Endothelial cell (in vitro differentiated cells): ENCODE measurements at regions not wholly inside any gene's neighbourhood (a gene's known extent, or its start where the extent isn't known, plus 50 kb on each side); places are given as distances from the start of the nearest gene placed in this dataset.

Experiments used
- DNase-seq: peaks from one replicate; pipeline ENCODE4 v3.0.0; 2021; ENCODE audit warnings: low spot score
- H3K27ac Mint-ChIP-seq: one replicate; pipeline ENCODE4 v1.8.0; 2021; ENCODE audit warnings: mixed read lengths, inconsistent platforms; ENCODE audit not compliant: unreplicated experiment
- H3K27me3 Mint-ChIP-seq: one replicate; pipeline ENCODE4 v1.8.0; 2021; ENCODE audit warnings: mild to moderate bottlenecking, moderate library complexity, mixed read lengths, inconsistent platforms; ENCODE audit not compliant: unreplicated experiment
- H3K36me3 Mint-ChIP-seq: one replicate; pipeline ENCODE4 v1.8.0; 2021; ENCODE audit warnings: mild to moderate bottlenecking, low read depth, mixed read lengths, inconsistent platforms; ENCODE audit not compliant: unreplicated experiment
- H3K4me1 Mint-ChIP-seq: one replicate; pipeline ENCODE4 v1.8.0; 2021; ENCODE audit warnings: mild to moderate bottlenecking, mixed read lengths, inconsistent platforms; ENCODE audit not compliant: unreplicated experiment
- H3K4me3 Mint-ChIP-seq: one replicate; pipeline ENCODE4 v1.8.0; 2021; ENCODE audit warnings: mild to moderate bottlenecking, mixed read lengths, inconsistent platforms; ENCODE audit not compliant: unreplicated experiment
- H3K9me3 Mint-ChIP-seq: one replicate; pipeline ENCODE4 v1.8.0; 2021; ENCODE audit warnings: mixed read lengths, inconsistent platforms; ENCODE audit not compliant: unreplicated experiment
- CTCF ChIP-seq: fragments of 200-600 bp; sonication (generic); IDR thresholded peaks from one replicate; pipeline ENCODE4 v1.5.0; 2021; ENCODE audit warnings: antibody characterized with exemption; ENCODE audit not compliant: unreplicated experiment

DNA sequence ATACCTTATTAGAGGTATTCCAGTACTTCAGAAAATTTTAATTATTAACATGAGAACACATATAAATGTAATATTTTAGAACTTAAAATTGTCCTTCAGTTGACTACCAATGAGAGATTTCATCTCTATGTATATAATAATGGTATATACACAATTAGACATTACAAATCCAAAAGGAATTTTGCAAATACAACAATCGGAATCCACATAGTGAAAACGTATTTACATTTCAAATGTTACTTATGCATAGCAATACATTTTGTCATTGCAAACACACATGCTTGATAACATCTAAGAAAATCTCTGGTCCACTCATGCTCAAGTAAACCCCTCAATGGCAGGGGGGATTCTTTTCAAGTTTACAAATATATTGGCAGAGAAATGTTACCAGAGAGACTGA lies 2345.2 kb downstream of the PCDH9 start:
- TF ChIP-seq CTCF = no peak
- no peaks in the 10 kb centered on the region for H3K4me1 Mint-ChIP-seq
- H3K27ac Mint-ChIP-seq = no peak overlapping the region
- no peaks in the 10 kb centered on the region for H3K36me3 Mint-ChIP-seq
- no peak for DNase-seq
- H3K27me3 Mint-ChIP-seq = no peaks in the 10 kb centered on the region
- H3K4me3 Mint-ChIP-seq = no peak overlapping the region
- no peaks in the 10 kb centered on the region for H3K9me3 Mint-ChIP-seq

- Mint-ChIP-seq H3K4me3 (no peak overlapping the region), H3K27ac (no peak overlapping the region), H3K27me3 (no peaks in the 10 kb centered on the region), H3K4me1 (peaks cover 3% of the 10 kb centered on the region), H3K36me3 (peaks cover 2% of the 10 kb centered on the region), H3K9me3 (no peaks in the 10 kb centered on the region)
- no peak for DNase-seq
- TF ChIP-seq CTCF = no peak
These were observed 2353.0 kb downstream of the PCDH9 start for GRCh38 chr13:64877176-64877575.

- TF ChIP-seq CTCF = no peak
- peaks cover 11% of the 10 kb centered on the region for H3K4me1 Mint-ChIP-seq
- no peak for DNase-seq
- no peaks in the 10 kb centered on the region for H3K27me3 Mint-ChIP-seq
- peaks cover 5% of the 10 kb centered on the region for H3K36me3 Mint-ChIP-seq
- H3K9me3 Mint-ChIP-seq = no peaks in the 10 kb centered on the region
- H3K27ac Mint-ChIP-seq = peak overlapping the region; percentile 31
- no peak overlapping the region for H3K4me3 Mint-ChIP-seq
These were observed 2358.4 kb downstream of the PCDH9 start for GRCh38 chr13:64871742-64872141.

DNA sequence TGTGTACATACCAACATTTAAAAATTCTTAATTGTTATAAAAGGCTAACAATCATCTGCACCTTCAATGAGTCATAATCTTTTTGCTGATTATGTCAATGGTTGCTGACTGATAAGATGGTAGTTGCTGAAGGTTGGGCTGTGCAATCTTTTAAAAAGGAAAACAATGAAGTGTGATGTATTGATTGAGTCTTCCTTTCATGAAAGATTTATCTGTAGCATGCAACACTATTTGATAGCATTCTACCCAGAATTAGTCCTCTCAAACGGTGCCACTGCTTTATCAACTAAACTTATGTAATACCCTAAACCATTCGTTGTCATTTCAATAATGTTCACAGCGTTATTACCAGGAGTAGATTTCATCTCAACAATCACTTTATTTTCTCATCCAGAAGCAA lies 2360.6 kb downstream of the PCDH9 start:
- TF ChIP-seq CTCF = no peak
- H3K4me1 Mint-ChIP-seq = peaks cover 11% of the 10 kb centered on the region
- H3K9me3 Mint-ChIP-seq = no peaks in the 10 kb centered on the region
- no peaks in the 10 kb centered on the region for H3K27me3 Mint-ChIP-seq
- DNase-seq = no peak
- no peak overlapping the region for H3K4me3 Mint-ChIP-seq
- H3K36me3 Mint-ChIP-seq = peaks cover 5% of the 10 kb centered on the region
- H3K27ac Mint-ChIP-seq = no peak overlapping the region

- Mint-ChIP-seq H3K4me3 (no peak overlapping the region), H3K9me3 (no peaks in the 10 kb centered on the region), H3K4me1 (peaks cover 11% of the 10 kb centered on the region), H3K27ac (no peak overlapping the region), H3K36me3 (peaks cover 5% of the 10 kb centered on the region), H3K27me3 (no peaks in the 10 kb centered on the region)
- no peak for TF ChIP-seq CTCF
- DNase-seq = no peak
These were observed 2362.3 kb downstream of the PCDH9 start for GRCh38 chr13:64867856-64868255.
